ENCODE measurements at regions not wholly inside any gene's neighbourhood (a gene's known extent, or its start where the extent isn't known, plus 50 kb on each side); places are given as distances from the start of the nearest gene placed in this dataset.
A peak's percentile ranks its signal among the peaks of the same experiment; 100 is the strongest.

DNA sequence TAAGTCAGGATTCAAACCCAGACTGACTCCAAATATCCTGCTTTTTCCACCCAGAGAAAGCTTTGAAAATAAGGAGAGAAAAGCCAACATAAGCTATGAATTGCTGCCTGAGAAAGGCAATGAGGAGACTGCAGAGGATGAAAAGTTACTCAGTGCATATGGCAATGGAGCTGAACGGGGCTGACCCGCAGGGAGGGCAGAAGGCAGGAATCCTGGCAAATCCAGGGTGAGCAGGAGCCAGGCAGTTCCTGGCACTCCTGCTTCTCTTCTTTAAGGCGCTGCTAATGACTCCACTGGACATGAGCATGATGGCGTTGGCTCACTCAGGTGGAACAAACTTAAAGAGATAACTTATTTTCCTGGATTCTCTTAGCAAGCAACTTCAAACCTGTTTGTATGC lies 95.2 kb upstream of the TMCC3 start:
- DNase-seq: no peak

DNA sequence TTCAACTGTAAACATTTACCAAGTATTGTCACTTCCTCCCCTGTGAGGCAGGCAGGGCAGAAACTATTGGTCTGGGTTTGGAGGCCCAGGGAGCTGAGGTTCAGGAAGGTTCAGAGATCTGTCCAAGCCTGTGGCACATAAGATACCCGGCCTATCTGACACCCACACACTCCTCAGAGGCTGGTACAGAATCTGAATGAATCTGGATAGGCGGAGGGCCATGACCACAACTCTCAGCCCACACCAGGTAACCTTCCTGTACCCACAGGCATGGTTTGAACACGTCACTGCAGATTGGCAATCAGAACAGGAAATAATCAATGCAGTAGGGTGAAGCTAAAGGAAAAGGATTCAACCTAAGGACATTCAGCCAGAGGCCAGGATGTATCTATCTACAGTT lies 92.8 kb upstream of the TMCC3 start:
- no peak for DNase-seq

DNA sequence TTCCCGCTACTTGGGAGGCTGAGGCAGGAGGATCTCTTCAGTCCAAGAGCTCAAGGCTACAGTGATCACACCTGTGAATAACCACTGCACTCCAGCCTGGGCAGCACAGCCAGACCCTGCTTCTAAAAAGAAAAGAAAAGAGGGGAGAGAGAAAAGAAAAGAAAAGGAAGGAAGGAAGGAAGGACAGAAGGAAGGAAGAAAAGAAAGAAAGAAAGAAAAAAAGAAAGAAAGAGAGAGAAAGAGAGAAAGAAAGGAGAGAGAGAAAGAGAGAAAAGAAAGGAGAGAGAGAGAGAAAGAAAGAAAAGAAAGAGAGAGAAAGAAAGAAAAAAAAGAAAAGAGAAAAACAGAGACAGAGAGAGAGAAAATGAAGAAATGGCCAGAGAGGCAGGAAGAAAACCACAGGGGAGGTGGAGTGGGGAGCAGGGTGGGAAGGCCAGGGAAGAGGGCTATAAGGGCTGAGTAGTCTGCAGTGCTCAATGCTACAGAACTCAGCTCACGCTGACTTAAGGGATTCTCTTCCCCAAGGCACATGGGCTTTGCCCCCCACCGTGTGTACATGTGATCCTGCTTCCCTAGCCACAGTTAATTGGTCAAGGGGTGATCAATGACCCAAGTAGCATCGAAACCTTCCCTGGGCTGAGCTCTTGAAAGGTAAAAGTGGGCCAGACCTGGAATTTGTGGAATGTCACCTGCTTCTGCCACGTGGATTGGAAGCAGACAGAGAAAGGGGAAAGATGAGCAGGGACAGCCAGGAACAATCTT lies 90.4 kb upstream of the TMCC3 start:
- DNase-seq: no peak

DNA sequence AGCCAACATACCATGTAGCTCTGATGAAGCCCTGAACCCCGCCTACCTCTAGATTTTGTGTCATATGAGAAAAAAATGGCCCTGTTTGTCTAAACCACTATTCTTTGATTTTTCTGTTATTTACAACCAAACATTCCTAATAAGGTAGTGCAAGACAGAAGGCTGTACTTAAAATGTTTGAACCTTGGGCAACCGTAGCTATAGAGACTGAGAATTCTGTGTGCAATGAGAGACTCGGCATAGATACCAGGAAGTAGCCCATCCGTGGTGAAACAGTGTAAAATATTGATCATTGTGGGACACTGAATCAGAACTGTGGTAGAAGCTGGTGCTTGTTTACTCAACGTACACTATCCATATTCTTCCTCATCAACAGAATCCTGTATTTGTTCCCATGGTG lies 86.5 kb upstream of the TMCC3 start:
- DNase-seq: no peak

DNA sequence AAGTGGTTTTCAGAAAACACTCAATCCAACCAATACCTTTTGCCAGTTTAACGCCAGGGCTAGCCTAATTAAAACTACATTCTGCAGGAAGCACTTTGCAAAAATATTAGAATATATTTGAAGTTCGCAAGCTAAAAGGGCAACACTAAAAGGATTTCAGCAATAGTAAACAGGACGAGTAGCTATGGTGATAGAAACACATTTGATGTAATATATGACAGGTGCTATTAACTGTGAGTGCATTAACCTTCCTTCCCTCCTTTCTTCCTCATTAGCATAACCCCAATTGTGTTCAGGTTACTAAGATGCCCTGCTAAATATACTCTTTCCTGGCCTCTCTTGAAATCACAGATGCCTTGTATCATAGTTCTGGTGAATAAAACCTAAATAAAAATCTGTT lies 85.6 kb upstream of the TMCC3 start:
- no peak for DNase-seq

DNA sequence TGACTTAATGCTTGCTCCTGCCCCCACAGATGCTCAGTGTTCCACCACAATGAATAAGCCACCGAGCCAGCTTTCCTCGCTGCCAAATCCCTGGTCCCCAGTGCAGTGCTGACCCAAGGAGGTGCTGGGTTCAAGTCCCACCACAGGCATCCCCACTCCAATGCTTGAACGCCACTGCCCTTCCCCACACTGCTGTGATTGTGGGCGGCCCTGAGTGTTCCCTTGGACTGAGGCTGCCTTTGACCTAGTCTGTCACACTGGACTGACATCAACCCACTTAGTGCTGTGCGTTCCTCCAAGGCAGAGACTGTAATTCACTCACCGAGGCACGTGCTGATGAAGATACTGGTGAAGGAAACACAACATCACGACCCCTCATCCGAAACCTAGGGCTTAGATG lies 83.4 kb upstream of the TMCC3 start:
- DNase-seq: no peak

DNA sequence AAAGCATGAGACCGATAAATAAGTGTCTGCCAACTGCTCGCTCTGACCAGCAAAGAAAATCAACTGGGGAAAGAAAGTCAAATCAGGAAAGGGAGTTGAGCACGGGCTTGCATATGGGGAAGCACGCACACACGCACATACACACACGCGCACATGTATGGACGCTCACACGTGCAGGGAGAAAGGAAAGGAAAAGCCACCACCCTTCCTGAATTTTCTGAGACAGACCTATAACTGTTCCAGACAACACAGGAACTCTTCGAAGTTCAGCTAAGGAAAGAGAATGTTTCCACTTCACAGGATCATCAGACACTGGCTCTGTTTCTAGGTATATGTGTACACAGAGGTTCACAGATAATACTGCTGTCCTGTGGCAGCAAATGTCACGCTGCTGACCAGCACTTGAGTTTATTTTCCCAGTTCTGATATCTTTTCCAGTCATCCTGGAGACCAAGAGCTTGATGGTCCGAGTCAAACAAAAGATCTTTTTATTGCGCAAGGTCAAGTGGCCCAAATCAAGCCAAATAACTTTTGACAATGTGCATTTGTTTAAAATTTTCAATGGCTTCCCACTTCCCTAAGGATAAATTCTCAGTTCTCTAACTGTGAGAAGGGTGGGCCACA lies 82.1 kb upstream of the TMCC3 start:
- no peak for DNase-seq

DNA sequence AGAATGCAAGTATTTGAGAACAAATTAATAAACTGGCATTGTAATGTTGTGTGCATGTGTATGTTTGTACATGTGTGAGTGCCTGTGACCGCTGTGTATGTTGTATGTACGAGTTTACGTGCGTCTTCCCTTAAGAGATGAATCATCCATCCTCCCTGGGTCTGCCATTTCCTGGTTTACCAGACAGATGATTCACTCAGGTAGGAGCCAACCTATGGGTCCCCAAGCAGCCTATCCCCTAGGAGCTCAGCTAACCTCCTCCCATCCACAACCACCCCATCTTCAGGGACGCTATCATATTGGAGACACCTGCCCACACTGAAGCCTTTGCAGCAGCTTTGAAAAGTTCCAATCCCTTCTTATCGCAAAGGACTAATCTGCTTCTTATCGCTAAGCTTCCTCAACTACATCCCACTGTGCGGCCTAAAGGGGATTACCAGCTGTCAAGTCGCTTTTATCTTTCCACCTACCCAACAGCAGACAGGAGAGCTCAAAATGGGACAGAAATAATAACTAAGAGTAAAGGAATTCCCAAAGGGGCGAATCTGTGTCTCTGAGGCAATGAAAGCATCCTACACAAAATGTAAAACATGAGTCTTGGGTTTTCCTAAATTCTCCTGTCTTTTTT lies 81.5 kb upstream of the TMCC3 start:
- no peak for DNase-seq

DNA sequence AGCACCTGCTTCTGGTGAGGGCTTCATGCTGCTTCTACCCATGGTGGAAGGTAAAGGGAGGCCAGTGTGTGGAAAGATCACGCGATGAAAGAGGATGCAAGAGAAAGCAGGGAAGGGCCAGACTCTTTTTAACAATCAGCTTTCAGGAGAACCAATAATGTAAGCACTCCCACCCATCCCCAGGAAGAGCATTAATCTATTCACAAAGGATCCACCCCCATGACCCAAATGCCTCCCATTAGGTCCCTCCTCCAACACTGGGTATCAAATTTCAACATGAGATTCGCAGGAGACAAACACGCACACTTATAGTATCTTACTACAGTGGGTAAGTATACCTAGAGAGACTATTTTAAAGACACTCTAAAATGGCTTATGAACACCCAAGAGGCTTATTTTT lies 80.5 kb upstream of the TMCC3 start:
- no peak for DNase-seq

DNA sequence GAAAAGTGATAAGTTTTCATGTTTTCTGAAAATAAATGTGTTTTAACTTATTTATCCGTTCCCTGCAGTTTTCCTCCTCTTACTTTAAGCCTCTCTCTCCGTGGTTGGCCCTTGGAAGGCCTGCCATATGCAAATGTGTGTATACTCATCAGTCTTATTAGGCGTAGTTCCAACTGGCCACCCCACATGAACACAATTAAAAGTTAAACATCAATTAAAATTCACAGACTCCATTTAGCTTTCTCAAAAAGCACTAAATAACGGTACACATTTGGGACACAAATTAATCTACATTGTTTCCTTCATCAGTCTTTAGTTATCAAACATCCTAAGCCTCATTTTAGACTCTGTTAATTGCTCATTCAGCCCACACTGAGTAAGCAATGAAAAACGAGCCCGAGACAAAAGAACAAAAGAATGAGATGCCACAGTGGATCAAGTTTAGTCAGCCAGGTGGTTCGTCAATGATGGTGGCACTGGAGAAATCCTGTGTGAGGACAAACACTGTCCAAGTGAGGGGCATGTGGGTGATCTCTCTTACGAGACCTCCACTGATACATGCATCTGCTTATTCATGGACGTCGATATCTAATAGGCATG lies 76.0 kb upstream of the TMCC3 start:
- no peak for DNase-seq

DNA sequence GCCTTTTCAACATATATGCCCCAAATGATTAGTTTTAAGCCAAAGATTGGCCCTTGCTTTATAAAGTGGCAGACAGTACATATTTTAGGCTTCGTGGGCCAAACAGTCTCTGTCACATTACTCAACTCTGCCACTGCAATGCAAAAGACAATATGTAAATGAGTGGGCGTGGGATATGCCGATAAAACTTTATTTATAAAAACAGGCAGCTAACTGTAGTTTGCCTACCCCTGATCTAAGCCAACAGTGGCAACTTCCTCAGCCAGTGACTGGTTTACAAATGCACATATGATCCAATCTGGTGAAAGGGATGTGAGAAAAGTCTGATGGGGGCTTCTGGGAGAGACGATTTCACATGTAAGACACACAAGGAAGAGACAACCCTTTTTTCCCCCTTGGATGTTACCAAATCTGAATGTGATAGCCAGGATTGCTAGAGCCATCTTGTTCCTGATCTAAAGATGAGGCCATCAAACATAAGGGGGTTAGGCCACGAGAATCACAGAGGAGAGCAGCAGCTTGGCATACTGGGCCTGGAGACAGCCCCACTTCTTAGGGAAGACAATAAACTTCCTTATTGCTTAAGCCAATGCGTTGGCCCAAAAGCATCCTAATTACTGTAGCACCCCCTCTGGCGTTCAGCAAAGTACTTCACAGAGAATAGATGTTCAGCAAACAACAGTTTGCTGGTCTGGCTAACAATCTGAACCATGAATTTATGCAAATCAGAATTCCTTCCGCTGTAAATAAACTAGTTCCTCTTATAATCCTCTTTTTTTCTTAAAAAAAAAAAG lies 75.2 kb upstream of the TMCC3 start:
- DNase-seq: no peak

DNA sequence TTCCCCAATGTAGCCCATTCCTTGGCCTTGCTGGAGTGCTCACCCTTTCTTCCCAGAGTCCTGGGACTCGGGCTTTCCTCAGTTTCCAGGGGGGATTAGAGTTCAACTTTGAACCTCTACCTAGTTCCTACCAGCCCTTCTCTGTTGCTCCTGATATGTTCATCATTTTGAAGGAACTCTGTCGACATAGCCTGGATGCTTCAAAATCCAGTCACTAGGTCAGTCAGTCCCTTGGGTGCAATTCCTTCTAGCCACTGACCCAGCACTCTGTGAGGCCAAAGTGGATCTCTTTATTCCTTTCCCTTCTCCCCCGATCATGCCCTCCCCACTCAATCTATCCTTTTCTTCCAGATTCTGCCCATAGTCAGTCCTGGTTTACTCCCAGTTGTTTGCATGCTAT lies 72.3 kb upstream of the TMCC3 start:
- DNase-seq: no peak

DNA sequence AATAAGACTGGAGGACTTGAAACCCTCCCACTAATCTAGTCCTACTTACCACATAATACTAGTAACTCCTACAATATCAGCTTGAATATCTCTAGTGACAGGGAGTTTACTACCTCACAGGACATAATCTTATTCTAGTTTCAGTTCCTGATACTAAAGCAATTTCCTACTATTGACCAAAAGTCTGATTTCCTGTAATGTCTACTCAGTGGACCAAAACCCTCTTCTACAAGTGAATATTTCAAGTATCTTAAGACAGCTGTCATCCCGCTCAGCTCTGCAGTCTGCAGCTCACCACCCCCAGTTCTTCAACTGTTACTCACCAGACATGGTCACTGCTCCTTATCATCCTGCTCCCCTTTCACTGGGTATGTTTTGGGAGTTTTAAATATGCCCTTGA lies 70.8 kb upstream of the TMCC3 start:
- no peak for DNase-seq

DNA sequence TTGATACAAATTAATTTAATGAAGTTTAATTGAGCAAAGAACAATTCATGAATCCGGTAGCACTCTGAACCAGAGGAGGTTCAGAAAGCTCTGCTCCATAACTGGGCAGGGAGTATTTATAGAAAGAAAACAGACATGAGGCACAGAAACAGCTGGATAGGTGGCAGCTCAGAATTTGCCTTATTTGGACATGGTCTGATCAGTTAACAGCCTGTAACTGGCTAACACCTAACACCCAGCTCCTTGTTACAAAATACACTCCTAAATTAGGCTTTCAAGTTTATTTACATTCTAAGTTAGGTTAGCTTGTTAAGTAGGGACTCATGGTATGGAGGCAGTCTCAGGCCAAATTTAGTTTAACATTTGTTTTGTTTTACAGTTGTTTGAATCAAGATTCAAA lies 67.8 kb upstream of the TMCC3 start:
- DNase-seq: no peak

DNA sequence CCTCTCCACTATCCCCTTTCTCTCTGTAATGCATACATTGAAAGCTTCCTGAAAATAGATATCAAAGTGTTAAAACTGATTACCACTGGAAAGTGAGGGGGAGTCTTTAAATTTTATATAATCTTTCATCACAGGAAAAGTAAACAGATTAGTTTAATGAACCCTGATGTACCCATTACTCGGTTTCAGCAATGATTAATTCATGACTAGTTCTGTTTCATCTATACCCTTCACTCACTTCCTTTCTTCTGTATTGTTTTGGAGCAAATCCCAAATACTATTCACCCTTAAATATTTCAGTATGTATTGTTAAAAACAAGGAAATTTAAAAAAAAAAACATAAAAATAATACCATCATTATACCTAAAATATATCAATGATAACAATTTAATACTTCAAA lies 67.3 kb upstream of the TMCC3 start:
- DNase-seq: no peak

DNA sequence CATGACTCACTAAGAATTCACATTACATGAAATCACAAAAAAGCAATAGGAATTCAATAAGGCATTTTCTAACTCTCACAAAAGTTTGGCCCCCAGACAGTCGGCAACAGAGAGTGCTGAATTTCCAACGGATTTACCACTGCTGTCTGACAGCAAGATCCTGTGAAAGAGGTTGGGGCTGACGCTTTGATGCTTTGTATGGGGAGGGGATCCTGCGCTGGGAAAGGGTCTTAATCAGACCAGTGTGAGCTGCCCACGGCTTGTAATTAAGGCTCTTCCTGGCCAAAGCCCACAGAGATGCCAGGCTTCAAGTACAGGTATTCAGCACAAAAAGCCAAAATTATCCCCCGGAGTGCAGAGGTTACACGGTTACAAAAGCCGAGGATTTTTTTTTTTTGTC lies 66.8 kb upstream of the TMCC3 start:
- DNase-seq: no peak

DNA sequence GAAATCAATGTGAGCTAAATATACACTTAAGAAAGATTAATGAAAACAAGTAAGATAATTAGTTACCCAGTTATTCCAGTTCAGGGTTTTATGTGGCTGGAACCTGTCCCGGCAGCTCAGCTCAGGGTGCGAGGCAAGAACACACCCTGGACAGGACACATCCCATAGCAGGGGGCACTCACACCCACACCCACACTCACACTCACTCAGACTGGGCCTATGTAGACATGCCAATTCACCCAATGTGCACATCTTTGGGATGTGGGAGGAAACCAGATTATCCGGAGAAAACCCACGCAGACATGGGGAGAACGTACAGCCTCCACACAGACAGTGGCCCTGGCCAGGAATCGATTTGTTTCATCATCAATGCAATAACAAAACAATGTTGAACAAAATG lies 66.0 kb upstream of the TMCC3 start:
- DNase-seq: no peak

DNA sequence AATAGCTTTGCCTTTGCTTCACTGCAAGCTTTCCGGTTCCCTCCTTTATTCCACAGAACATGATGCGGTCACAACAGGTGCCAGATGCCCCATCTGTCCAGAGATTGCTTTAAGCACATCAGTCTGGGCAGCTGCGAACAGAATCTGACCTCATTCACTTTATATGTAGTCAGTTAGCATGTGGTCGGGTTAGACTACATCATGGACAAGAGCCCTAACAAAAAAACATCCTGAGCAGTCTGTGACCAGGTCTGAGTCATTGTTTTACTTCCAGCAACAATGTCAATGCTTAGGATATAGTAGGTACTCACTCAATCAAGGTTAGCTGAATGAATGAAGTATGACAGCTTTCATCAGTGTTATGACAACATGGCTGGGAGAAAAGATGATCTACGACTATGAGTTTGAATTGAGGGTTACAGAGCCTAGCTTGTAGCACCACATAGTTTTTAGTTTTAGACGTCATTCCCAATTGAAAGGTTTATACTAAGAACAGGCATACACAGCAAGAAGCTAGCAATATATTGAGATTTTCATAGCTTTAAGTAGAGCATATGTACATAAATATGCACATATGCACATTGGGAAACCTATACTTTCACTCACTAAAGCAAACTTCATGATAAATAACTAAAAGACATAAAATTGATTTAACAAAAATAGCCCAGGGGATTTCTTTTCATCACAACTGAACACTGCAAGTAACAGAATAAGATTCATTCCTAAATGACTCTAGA lies 64.2 kb upstream of the TMCC3 start:
- DNase-seq: no peak

DNA sequence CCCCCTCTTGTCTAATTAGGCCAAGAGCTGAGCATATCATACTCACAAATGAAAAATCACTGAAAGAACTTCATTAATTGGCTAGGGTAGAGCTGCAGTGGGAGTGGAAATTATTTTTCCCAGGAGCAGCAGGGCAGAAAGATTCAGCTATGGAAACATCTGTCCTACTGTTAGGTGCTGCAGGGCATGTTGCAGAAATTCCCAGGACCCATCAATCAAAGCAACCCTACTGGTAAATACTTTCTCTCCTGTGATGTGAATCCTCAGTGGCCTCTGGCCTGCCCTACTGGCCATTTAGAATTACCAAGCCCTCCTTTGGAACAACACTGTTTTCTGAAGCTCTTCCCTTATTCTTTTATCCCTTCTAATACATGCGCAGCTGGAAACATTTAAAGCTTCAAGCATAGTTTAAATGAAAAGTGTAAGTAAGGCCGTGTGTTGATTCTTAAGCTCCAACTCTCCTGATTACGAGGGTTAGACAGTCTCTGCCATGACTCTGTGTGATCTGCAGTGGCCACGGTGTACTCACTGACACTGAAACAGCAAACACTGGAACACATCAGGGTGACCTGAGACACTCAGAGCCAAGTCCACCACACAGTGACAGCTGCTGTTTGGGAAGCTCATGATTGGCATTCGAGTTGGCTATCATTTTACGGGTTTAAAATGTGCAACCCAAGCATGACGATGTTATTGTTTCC lies 62.6 kb upstream of the TMCC3 start:
- no peak for DNase-seq

DNA sequence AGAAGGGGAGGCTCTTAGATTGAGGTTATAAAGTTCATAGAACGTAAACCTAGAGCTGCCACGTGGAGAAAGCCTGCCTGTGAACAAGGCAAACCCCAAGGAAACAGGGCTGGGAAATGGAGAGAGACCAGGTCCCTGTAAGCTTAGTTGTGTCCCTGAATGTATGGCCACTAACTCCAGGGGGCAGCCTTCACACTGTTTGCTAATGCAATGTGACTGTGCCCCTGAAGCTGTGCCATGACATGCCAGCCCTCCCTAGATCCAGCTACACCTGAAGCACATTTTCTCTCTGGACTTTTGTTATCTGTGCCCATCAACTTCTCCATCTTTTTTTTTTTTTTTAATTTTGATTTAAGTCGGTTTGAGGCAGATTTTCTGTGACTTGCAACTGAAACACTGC lies 60.6 kb upstream of the TMCC3 start:
- DNase-seq: no peak

DNA sequence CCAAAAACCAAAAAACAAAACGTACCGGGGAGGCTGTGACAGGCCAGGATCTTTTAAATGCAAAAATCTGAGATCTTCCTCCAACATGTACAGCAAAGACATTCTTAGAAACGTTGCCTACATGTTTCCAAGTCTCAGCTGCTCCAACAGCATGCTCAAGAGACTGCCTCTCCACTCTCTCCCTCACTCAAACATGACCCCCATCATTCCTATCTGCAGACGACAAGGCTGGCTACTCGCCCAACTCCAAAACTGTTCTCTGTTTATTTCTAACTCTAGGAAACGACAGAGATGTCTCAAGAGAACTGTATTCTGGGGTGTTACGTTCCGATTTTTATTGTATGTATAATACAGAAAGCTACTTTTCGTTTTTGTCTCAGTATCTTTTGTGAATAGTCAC lies 57.5 kb upstream of the TMCC3 start:
- peak; percentile 84 for DNase-seq

DNA sequence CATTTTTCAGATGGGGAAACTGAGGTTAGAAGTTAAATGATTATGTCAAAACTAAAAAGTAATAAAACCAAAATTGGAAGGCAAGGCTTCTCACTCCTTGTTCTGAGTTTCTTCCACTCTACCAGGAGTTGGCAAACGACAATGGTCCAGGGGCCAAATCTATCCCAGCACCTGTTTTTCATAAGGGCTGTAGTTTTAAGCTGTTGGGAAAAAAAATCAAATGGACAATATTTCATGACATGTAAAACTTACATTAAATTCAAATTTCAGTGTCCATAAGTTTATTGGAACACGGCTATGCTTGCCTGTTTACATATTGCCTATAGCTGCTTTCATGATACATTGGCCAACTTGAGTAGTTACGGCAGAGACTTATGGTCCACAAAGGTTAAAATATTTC lies 56.7 kb upstream of the TMCC3 start:
- no peak for DNase-seq
